ENCODE measurements at regions not wholly inside any gene's neighbourhood (a gene's known extent, or its start where the extent isn't known, plus 50 kb on each side); places are given as distances from the start of the nearest gene placed in this dataset.

DNA sequence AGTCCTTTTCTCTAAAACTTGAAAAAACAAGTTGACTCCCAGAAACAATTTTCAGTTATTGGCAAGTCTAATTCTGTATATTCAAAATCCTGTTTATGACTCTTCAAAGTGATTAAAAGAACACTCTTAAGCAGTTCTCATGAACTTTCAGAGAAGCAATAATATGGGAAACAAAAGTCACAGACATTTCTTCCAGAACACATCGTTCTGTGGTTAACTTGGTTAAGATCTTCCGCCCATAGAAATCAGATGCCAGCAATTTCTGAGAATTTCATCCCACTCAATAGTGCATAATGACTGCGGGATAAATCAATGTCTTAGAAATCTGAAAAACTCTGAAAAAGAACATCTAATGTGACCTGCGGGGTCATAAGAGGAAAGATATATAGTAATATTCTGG lies 300.5 kb downstream of the COX7C start:
- no peak for TF ChIP-seq TEAD4 (CRISPR knock-in tag; IDR thresholded peaks at IDR 0.05)
- TF ChIP-seq, protein P1, sequence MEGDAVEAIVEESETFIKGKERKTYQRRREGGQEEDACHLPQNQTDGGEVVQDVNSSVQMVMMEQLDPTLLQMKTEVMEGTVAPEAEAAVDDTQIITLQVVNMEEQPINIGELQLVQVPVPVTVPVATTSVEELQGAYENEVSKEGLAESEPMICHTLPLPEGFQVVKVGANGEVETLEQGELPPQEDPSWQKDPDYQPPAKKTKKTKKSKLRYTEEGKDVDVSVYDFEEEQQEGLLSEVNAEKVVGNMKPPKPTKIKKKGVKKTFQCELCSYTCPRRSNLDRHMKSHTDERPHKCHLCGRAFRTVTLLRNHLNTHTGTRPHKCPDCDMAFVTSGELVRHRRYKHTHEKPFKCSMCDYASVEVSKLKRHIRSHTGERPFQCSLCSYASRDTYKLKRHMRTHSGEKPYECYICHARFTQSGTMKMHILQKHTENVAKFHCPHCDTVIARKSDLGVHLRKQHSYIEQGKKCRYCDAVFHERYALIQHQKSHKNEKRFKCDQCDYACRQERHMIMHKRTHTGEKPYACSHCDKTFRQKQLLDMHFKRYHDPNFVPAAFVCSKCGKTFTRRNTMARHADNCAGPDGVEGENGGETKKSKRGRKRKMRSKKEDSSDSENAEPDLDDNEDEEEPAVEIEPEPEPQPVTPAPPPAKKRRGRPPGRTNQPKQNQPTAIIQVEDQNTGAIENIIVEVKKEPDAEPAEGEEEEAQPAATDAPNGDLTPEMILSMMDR (IDR thresholded peaks at IDR 0.05), result no peak
